Endodermal cell (in vitro differentiated cells): ENCODE measurements at regions not wholly inside any gene's neighbourhood (a gene's known extent, or its start where the extent isn't known, plus 50 kb on each side); places are given as distances from the start of the nearest gene placed in this dataset.

Experiments used
- DNase-seq: peaks from one replicate; pipeline ENCODE4 v3.0.0-alpha.2; 2017
- H3K27ac ChIP-seq: 2 replicates; pipeline ENCODE4 v1.5.1; 2013; ENCODE audit warnings: mild to moderate bottlenecking, low read depth, low read length, moderate library complexity
- H3K27me3 ChIP-seq: 2 replicates; pipeline ENCODE4 v1.6.1; 2013; ENCODE audit warnings: mild to moderate bottlenecking, low read length, moderate library complexity; ENCODE audit not compliant: insufficient read depth, control insufficient read depth, poor library complexity, severe bottlenecking
- H3K36me3 ChIP-seq: 2 replicates; pipeline ENCODE4 v1.7.0; 2013; ENCODE audit warnings: mild to moderate bottlenecking, low read length, moderate library complexity; ENCODE audit not compliant: control insufficient read depth, insufficient read depth
- H3K4me1 ChIP-seq: one replicate; pipeline ENCODE4 v1.7.0; 2013; ENCODE audit warnings: low read length; ENCODE audit not compliant: control insufficient read depth, insufficient read depth
- H3K4me3 ChIP-seq: 2 replicates; pipeline ENCODE4 v1.5.1; 2013; ENCODE audit warnings: mild to moderate bottlenecking, low read length, moderate library complexity
- H3K9ac ChIP-seq: 2 replicates; pipeline ENCODE4 v1.6.1; 2013; ENCODE audit warnings: mild to moderate bottlenecking, low read length, moderate library complexity; ENCODE audit not compliant: poor library complexity, severe bottlenecking; ENCODE audit errors: extremely low read depth
- H3K9me3 ChIP-seq: 2 replicates; pipeline ENCODE4 v1.6.1; 2013; ENCODE audit warnings: mild to moderate bottlenecking, low read length, moderate library complexity; ENCODE audit not compliant: control insufficient read depth
- H3K27ac Mint-ChIP-seq: 2 replicates; pipeline ENCODE4 v1.8.0; 2020; ENCODE audit warnings: mixed read lengths
- H3K27me3 Mint-ChIP-seq: 2 replicates; pipeline ENCODE4 v1.8.0; 2021; ENCODE audit warnings: mild to moderate bottlenecking, mixed read lengths; ENCODE audit not compliant: insufficient read depth
- H3K36me3 Mint-ChIP-seq: 2 replicates; pipeline ENCODE4 v1.8.0; 2020; ENCODE audit warnings: low read depth, mixed read lengths
- H3K4me1 Mint-ChIP-seq: 2 replicates; pipeline ENCODE4 v1.8.0; 2020; ENCODE audit warnings: mixed read lengths
- H3K4me3 Mint-ChIP-seq: 2 replicates; pipeline ENCODE4 v1.8.0; 2020; ENCODE audit warnings: mild to moderate bottlenecking, moderate library complexity, mixed read lengths
- H3K9me3 Mint-ChIP-seq: 2 replicates; pipeline ENCODE4 v1.8.0; 2020; ENCODE audit warnings: mild to moderate bottlenecking, mixed read lengths
- WGBS, 2 experiments: methylation state at CpG; one replicate each; pipeline versions ENCODE4 v1.1.5 to v1.1.7; 2013; ENCODE audit warnings: missing lambda C conversion rate in 2 of 2, mixed read lengths in 1 of 2; ENCODE audit not compliant: insufficient coverage in 1 of 2, insufficient read length in 1 of 2; 5-methylcytosine and 5-hydroxymethylcytosine counted together
- TF ChIP-seq, protein P1 (sequence below): fragments of 200-600 bp; sonication (generic); conservative IDR thresholded peaks from 2 replicates; pipeline ENCODE4 v1.5.0; 2021; ENCODE audit warnings: antibody characterized with exemption, mild to moderate bottlenecking

DNA sequence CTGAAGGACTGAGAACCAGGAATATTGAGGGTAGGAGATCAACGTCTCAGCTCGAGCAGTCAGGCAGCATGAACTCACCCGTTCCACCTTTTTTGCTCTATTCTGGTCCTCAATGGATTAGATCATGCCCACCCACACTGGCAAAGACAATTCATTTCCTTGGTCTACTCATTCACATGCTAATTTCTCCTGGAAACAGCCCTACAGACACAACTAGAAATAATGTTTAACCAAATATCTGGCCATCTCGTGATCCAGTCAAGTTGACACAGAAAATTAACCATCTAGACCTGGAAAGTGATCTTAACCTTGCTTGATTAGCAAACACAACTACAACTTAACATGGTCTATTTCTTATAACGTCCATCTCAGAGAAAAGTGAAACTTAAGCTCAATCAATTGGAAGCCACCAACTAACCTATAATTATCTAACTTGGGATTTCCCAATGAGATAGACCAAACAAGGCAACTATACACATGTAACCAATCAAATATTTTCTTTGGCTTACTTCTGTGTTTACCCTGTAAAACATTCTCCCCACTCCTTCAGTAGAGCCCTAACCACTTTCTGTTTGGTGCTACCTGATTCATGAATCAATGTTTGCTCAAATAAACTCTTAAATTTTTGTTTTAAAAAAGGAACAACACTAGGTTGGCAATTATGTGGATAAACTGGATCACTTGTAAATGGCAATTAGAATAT lies 69.7 kb upstream of the MAMLD1 start:
- Mint-ChIP-seq H3K27me3 (no peaks in the 10 kb centered on the region), H3K9me3 (peaks cover 55% of the 10 kb centered on the region), H3K4me1 (peaks cover 4% of the 10 kb centered on the region), H3K4me3 (no peak overlapping the region), H3K36me3 (no peaks in the 10 kb centered on the region), H3K27ac (no peak overlapping the region)
- H3K36me3 ChIP-seq = no peaks in the 10 kb centered on the region
- no peak overlapping the region for H3K27ac ChIP-seq
- 61 to 82% methylated on average over 3 to 5 of the region's 5 CpGs for WGBS, 2 experiments
- no peaks in the 10 kb centered on the region for H3K27me3 ChIP-seq
- no peak for DNase-seq
- TF ChIP-seq, protein P1, sequence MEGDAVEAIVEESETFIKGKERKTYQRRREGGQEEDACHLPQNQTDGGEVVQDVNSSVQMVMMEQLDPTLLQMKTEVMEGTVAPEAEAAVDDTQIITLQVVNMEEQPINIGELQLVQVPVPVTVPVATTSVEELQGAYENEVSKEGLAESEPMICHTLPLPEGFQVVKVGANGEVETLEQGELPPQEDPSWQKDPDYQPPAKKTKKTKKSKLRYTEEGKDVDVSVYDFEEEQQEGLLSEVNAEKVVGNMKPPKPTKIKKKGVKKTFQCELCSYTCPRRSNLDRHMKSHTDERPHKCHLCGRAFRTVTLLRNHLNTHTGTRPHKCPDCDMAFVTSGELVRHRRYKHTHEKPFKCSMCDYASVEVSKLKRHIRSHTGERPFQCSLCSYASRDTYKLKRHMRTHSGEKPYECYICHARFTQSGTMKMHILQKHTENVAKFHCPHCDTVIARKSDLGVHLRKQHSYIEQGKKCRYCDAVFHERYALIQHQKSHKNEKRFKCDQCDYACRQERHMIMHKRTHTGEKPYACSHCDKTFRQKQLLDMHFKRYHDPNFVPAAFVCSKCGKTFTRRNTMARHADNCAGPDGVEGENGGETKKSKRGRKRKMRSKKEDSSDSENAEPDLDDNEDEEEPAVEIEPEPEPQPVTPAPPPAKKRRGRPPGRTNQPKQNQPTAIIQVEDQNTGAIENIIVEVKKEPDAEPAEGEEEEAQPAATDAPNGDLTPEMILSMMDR = no peak
- no peak overlapping the region for H3K9ac ChIP-seq
- no peak overlapping the region for H3K4me3 ChIP-seq
- no peaks in the 10 kb centered on the region for H3K9me3 ChIP-seq
- H3K4me1 ChIP-seq = no peaks in the 10 kb centered on the region

DNA sequence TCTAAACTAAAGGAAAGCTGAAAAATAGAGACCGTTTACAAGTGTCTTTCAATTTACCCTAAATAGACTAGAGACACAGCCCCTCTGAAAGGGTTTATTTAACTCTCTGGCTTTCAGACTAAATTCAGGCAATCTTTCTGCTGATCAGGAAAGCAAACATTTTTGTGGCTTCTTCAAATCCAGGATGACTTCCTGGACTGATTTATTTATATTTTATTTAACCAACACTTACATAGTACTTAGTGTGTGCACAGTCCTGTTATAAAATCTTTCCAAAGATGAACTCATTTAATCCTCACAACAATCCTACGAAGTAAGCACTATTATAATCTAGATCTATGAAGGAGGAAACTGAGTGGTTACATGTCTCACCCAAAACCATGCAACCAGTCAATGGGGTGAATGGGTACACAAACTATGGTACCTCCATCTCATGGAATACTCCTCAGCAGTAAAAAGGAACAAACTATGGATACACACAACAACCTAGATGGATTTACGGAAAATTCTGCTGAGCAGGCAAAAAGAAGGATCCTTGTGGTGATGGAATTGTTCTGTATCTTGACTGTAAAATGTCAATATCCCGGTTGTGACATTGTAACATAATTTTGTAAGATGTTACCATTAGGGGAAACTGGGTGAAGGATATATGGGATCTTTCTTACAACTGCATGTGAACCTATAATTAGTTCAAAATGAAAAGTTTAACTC lies 64.1 kb upstream of the MAMLD1 start:
- Histone ChIP-seq H3K4me1 (no peaks in the 10 kb centered on the region), H3K27me3 (no peaks in the 10 kb centered on the region), H3K36me3 (no peaks in the 10 kb centered on the region), H3K27ac (no peak overlapping the region), H3K9me3 (no peaks in the 10 kb centered on the region), H3K9ac (no peak overlapping the region), H3K4me3 (no peak overlapping the region)
- H3K4me3 Mint-ChIP-seq = no peak overlapping the region
- no peaks in the 10 kb centered on the region for H3K27me3 Mint-ChIP-seq
- H3K27ac Mint-ChIP-seq = no peak overlapping the region
- no peak for DNase-seq
- 95% methylated on average over 3 of the region's 4 CpGs; no CpG with 5 or more reads in 1 of the 2 experiments for WGBS, 2 experiments
- H3K36me3 Mint-ChIP-seq = no peaks in the 10 kb centered on the region
- TF ChIP-seq, protein P1 = no peak
- H3K4me1 Mint-ChIP-seq = peaks cover 4% of the 10 kb centered on the region
- peaks cover 45% of the 10 kb centered on the region for H3K9me3 Mint-ChIP-seq

DNA sequence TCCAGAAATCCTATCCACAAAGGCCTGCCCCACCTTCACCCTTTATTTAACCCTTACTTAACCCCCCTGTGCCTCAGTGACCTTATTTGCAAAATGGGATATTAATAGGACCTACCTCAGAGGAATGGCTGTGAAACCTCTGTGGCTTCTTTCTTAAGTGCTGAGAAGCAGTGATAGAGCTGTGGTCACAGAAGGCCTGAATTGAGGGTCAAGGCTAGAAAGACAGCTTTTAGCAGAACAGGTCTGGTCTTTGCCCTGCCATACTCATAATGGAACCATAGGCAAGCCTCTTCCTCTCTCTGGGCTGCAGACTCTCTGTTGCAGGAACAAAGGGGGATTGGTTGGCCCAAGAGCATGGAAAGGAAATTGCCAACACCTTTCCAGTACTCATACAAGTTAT lies 63.5 kb upstream of the MAMLD1 start:
- no peaks in the 10 kb centered on the region for H3K27me3 ChIP-seq
- H3K9me3 ChIP-seq = no peaks in the 10 kb centered on the region
- Mint-ChIP-seq H3K27ac (no peak overlapping the region), H3K4me1 (peaks cover 4% of the 10 kb centered on the region), H3K27me3 (no peaks in the 10 kb centered on the region), H3K4me3 (no peak overlapping the region), H3K9me3 (peaks cover 51% of the 10 kb centered on the region), H3K36me3 (no peaks in the 10 kb centered on the region)
- H3K27ac ChIP-seq = no peak overlapping the region
- H3K4me1 ChIP-seq = no peaks in the 10 kb centered on the region
- DNase-seq = no peak
- no peak overlapping the region for H3K4me3 ChIP-seq
- TF ChIP-seq, protein P1 = no peak
- H3K9ac ChIP-seq = no peak overlapping the region
- H3K36me3 ChIP-seq = no peaks in the 10 kb centered on the region
